HG03378 (cell line): ENCODE measurements at regions not wholly inside any gene's neighbourhood (a gene's known extent, or its start where the extent isn't known, plus 50 kb on each side); places are given as distances from the start of the nearest gene placed in this dataset.
A peak's percentile ranks its signal among the peaks of the same experiment; 100 is the strongest.

ENCODE experiments used
- ATAC-seq: cut with Tn5 transposase; IDR thresholded peaks from one replicate; pipeline ENCODE4 v1.9.1; 2021; ENCODE audit warnings: mild to moderate bottlenecking, moderate library complexity; ENCODE audit not compliant: unreplicated experiment

- no peak for ATAC-seq
Measured at GRCh38 chr2:16197504-16198147, 257.3 kb downstream of the MYCN start.

- no peak for ATAC-seq
Measured at GRCh38 chr2:16196687-16197503, 256.5 kb downstream of the MYCN start.

- no peak for ATAC-seq
Measured at GRCh38 chr2:16195681-16196070, 255.3 kb downstream of the MYCN start.

- ATAC-seq = no peak
Measured at GRCh38 chr2:16194931-16195680, 254.8 kb downstream of the MYCN start.

GRCh38 chr2:16194530-16194929 lies 254.2 kb downstream of the MYCN start:
- no peak for ATAC-seq

GRCh38 chr2:16194096-16194390 lies 253.7 kb downstream of the MYCN start:
- no peak for ATAC-seq

- ATAC-seq = no peak
Measured at GRCh38 chr2:16192416-16193216, 252.3 kb downstream of the MYCN start.

- ATAC-seq = no peak
Measured at GRCh38 chr2:16191431-16192200, 251.3 kb downstream of the MYCN start.

GRCh38 chr2:16190446-16191270 lies 250.3 kb downstream of the MYCN start:
- no peak for ATAC-seq

GRCh38 chr2:16189836-16190160 lies 249.4 kb downstream of the MYCN start:
- ATAC-seq = no peak

GRCh38 chr2:16189029-16189835 lies 248.9 kb downstream of the MYCN start:
- ATAC-seq = no peak

- ATAC-seq = no peak
Measured at GRCh38 chr2:16188261-16188890, 248.0 kb downstream of the MYCN start.

- no peak for ATAC-seq
Measured at GRCh38 chr2:16187482-16187817, 247.1 kb downstream of the MYCN start.

GRCh38 chr2:16186661-16187481 lies 246.5 kb downstream of the MYCN start:
- ATAC-seq = peak; percentile 59

- ATAC-seq = no peak
Measured at GRCh38 chr2:16185801-16186272, 245.5 kb downstream of the MYCN start.

- no peak for ATAC-seq
Measured at GRCh38 chr2:16184945-16185660, 244.8 kb downstream of the MYCN start.

GRCh38 chr2:16184341-16184890 lies 244.1 kb downstream of the MYCN start:
- ATAC-seq = no peak
